ENCODE measurements at regions not wholly inside any gene's neighbourhood (a gene's known extent, or its start where the extent isn't known, plus 50 kb on each side); places are given as distances from the start of the nearest gene placed in this dataset.

- intact Hi-C loops (cut with DNase I): no loop called here
- no peaks in the 10 kb centered on the region for H3K27me3 ChIP-seq
- DNase-seq: no peak
- H3K4me3 ChIP-seq: no peak overlapping the region
- no peak for TF ChIP-seq CTCF (IDR thresholded peaks at IDR 0.05)
- H3K27ac ChIP-seq: no peak overlapping the region
- peaks cover 0 to 26% of the 10 kb centered on the region in 2 donors for H3K9me3 ChIP-seq
- no peaks in the 10 kb centered on the region for H3K4me1 ChIP-seq
- no peak for ATAC-seq
- H3K36me3 ChIP-seq: no peaks in the 10 kb centered on the region
These were observed 465.9 kb downstream of the CDH9 start for GRCh38 chr5:26572480-26572879.

GRCh38 chr5:26569929-26570258, 468.5 kb downstream of the CDH9 start:
- no peaks in the 10 kb centered on the region for H3K4me1 ChIP-seq
- TF ChIP-seq CTCF (IDR thresholded peaks at IDR 0.05): no peak
- H3K9me3 ChIP-seq: peaks cover 0 to 35% of the 10 kb centered on the region in 2 donors
- intact Hi-C loops (cut with DNase I): no loop called here
- peak in 1 of 4 donors; percentile 60 for DNase-seq
- no peak for ATAC-seq
- no peak overlapping the region for H3K4me3 ChIP-seq
- no peaks in the 10 kb centered on the region for H3K27me3 ChIP-seq
- H3K36me3 ChIP-seq: no peaks in the 10 kb centered on the region
- H3K27ac ChIP-seq: no peak overlapping the region

GRCh38 chr5:26569241-26569928, 469.0 kb downstream of the CDH9 start:
- Histone ChIP-seq H3K36me3 (no peaks in the 10 kb centered on the region), H3K4me1 (no peaks in the 10 kb centered on the region), H3K27me3 (no peaks in the 10 kb centered on the region), H3K9me3 (peaks cover 0 to 35% of the 10 kb centered on the region in 2 donors), H3K4me3 (no peak overlapping the region), H3K27ac (no peak overlapping the region)
- peak in 1 of 4 donors; percentile 73 for DNase-seq
- ATAC-seq: no peak
- intact Hi-C loops (cut with DNase I): no loop called here
- TF ChIP-seq CTCF (IDR thresholded peaks at IDR 0.05): no peak

GRCh38 chr5:26568316-26568715, 470.1 kb downstream of the CDH9 start:
- Histone ChIP-seq H3K27me3 (no peaks in the 10 kb centered on the region), H3K36me3 (no peaks in the 10 kb centered on the region), H3K4me1 (no peaks in the 10 kb centered on the region), H3K9me3 (peaks cover 0 to 35% of the 10 kb centered on the region in 2 donors), H3K4me3 (no peak overlapping the region), H3K27ac (no peak overlapping the region)
- peak in 1 of 4 donors; percentile 39 for DNase-seq
- intact Hi-C loops (cut with DNase I): no loop called here
- TF ChIP-seq CTCF (IDR thresholded peaks at IDR 0.05): no peak
- no peak for ATAC-seq

GRCh38 chr5:26563979-26564378, 474.4 kb downstream of the CDH9 start:
- DNase-seq (no peak), ATAC-seq (no peak)
- H3K36me3 ChIP-seq: no peaks in the 10 kb centered on the region
- no peak for TF ChIP-seq CTCF (IDR thresholded peaks at IDR 0.05)
- H3K27ac ChIP-seq: no peak overlapping the region
- no peak overlapping the region for H3K4me3 ChIP-seq
- H3K9me3 ChIP-seq: peaks cover 0 to 21% of the 10 kb centered on the region in 2 donors
- H3K4me1 ChIP-seq: no peaks in the 10 kb centered on the region
- intact Hi-C loops (cut with DNase I): no loop called here
- no peaks in the 10 kb centered on the region for H3K27me3 ChIP-seq

All from left lung (tissue), 4 donors.